Thyroid gland (tissue), 4 donors: ENCODE measurements at regions not wholly inside any gene's neighbourhood (a gene's known extent, or its start where the extent isn't known, plus 50 kb on each side); places are given as distances from the start of the nearest gene placed in this dataset.

Experiments
- DNase-seq, 2 donors: peaks; one replicate each; pipeline ENCODE4 v3.0.0-alpha.2; 2019
- H3K27ac ChIP-seq, 3 donors: fragments of 200-600 bp; sonication (generic); 1 replicate in 2 of 3; 2 replicates in 1 of 3; pipeline ENCODE4 v1.5.1; 2016 to 2019; ENCODE audit warnings: mild to moderate bottlenecking in 1 of 3, moderate library complexity in 1 of 3
- H3K27me3 ChIP-seq: fragments of 200-600 bp; sonication (generic); one replicate; pipeline ENCODE4 v1.5.1; 2019
- H3K36me3 ChIP-seq, 2 donors: fragments of 200-600 bp; sonication (generic); one replicate each; pipeline ENCODE4 v1.5.1; 2016 to 2019
- H3K4me1 ChIP-seq, 2 donors: fragments of 200-600 bp; sonication (generic); one replicate each; pipeline ENCODE4 v1.5.1; 2017 to 2019
- H3K4me3 ChIP-seq, 3 donors: fragments of 200-600 bp; sonication (generic); replicated peaks in 1 of 3; 1 replicate in 2 of 3; 2 replicates in 1 of 3; pipeline ENCODE4 v1.5.1; 2016; ENCODE audit warnings: mild to moderate bottlenecking in 1 of 3
- H3K9me3 ChIP-seq: fragments of 200-600 bp; sonication (generic); one replicate; pipeline ENCODE4 v1.5.1; 2017
- CTCF ChIP-seq, 6 experiments: fragments of 200-600 bp in 3 of 6; fragments of 450-650 bp in 3 of 6; sonication (generic) in 3 of 6; IDR thresholded peaks; one replicate each; pipeline ENCODE4 v1.5.1; 2016 to 2019; ENCODE audit warnings: antibody characterized with exemption in 6 of 6, mild to moderate bottlenecking in 2 of 6, inconsistent platforms in 1 of 6, moderate library complexity in 1 of 6
- POLR2A ChIP-seq, 2 donors: fragments of 450-650 bp; IDR thresholded peaks; one replicate each; pipeline ENCODE4 v1.6.1; 2017; ENCODE audit warnings: antibody characterized with exemption in 2 of 2, mild to moderate bottlenecking in 2 of 2, moderate library complexity in 1 of 2
- WGBS, 2 donors: methylation state at CpG; one replicate each; pipeline ENCODE4 v1.1.5; 2017; 5-methylcytosine and 5-hydroxymethylcytosine counted together
- intact Hi-C: fragments of 100-400 bp; cut with DNase I; formaldehyde crosslinking; loops from one replicate; pipeline ENCODE4 v1.15.1; 2023

- WGBS, 2 donors: 93 to 97% methylated on average over 2 of the region's 2 CpGs
- Histone ChIP-seq H3K27me3 (no peaks in the 10 kb centered on the region), H3K4me3 (no peak overlapping the region), H3K27ac (no peak overlapping the region), H3K9me3 (no peaks in the 10 kb centered on the region), H3K36me3 (no peaks in the 10 kb centered on the region), H3K4me1 (no peaks in the 10 kb centered on the region)
- intact Hi-C loops: no loop called here
- no peak for TF ChIP-seq CTCF (IDR thresholded peaks at IDR 0.05)
- TF ChIP-seq POLR2A (IDR thresholded peaks at IDR 0.05): no peak
- DNase-seq: no peak
Observed at GRCh38 chr7:42332605-42333222, 95.7 kb upstream of the GLI3 start.

GRCh38 chr7:42319631-42320030, 82.6 kb upstream of the GLI3 start:
- TF ChIP-seq POLR2A (IDR thresholded peaks at IDR 0.05) (no peak), CTCF (IDR thresholded peaks at IDR 0.05) (no peak)
- H3K4me1 ChIP-seq: peaks cover 5 to 15% of the 10 kb centered on the region in 2 donors
- H3K27ac ChIP-seq: no peak overlapping the region
- no peaks in the 10 kb centered on the region for H3K36me3 ChIP-seq
- intact Hi-C loops: no loop called here
- H3K27me3 ChIP-seq: no peaks in the 10 kb centered on the region
- WGBS, 2 donors: 65 to 66% methylated on average over 2 of the region's 2 CpGs
- H3K4me3 ChIP-seq: no peak overlapping the region
- no peak for DNase-seq
- no peaks in the 10 kb centered on the region for H3K9me3 ChIP-seq

- DNase-seq: no peak
- no peak overlapping the region for H3K4me3 ChIP-seq
- H3K4me1 ChIP-seq: peaks cover 11 to 18% of the 10 kb centered on the region in 2 donors
- H3K27me3 ChIP-seq: no peaks in the 10 kb centered on the region
- H3K9me3 ChIP-seq: peaks cover 8% of the 10 kb centered on the region
- no peaks in the 10 kb centered on the region for H3K36me3 ChIP-seq
- TF ChIP-seq CTCF (IDR thresholded peaks at IDR 0.05): no peak
- TF ChIP-seq POLR2A (IDR thresholded peaks at IDR 0.05): no peak
- H3K27ac ChIP-seq: peak overlapping the region; percentile 35 to 64 (median 61)
- intact Hi-C loops: no loop called here
Observed at GRCh38 chr7:42315631-42316030, 78.6 kb upstream of the GLI3 start.

- Histone ChIP-seq H3K4me3 (no peak overlapping the region), H3K9me3 (peaks cover 8% of the 10 kb centered on the region), H3K27me3 (no peaks in the 10 kb centered on the region), H3K4me1 (peaks cover 11 to 18% of the 10 kb centered on the region in 2 donors), H3K27ac (peak overlapping the region; percentile 35 to 64 (median 61)), H3K36me3 (no peaks in the 10 kb centered on the region)
- no peak for DNase-seq
- intact Hi-C loops: no loop called here
- no peak for TF ChIP-seq CTCF (IDR thresholded peaks at IDR 0.05)
- TF ChIP-seq POLR2A (IDR thresholded peaks at IDR 0.05): no peak
- 13 to 32% methylated on average over 3 of the region's 3 CpGs for WGBS, 2 donors
Observed at GRCh38 chr7:42315103-42315502, 78.1 kb upstream of the GLI3 start.

GRCh38 chr7:42314696-42315095, 77.7 kb upstream of the GLI3 start:
- Histone ChIP-seq H3K36me3 (no peaks in the 10 kb centered on the region), H3K4me1 (peaks cover 11 to 18% of the 10 kb centered on the region in 2 donors), H3K4me3 (no peak overlapping the region), H3K9me3 (peaks cover 8% of the 10 kb centered on the region), H3K27ac (peak overlapping the region; percentile 35 to 64 (median 61)), H3K27me3 (no peaks in the 10 kb centered on the region)
- intact Hi-C loops: no loop called here
- no peak for DNase-seq
- 29 to 47% methylated on average over 1 of the region's 1 CpG for WGBS, 2 donors
- no peak for TF ChIP-seq POLR2A (IDR thresholded peaks at IDR 0.05)
- no peak for TF ChIP-seq CTCF (IDR thresholded peaks at IDR 0.05)
